GM21367 (cell line): ENCODE measurements at regions not wholly inside any gene's neighbourhood (a gene's known extent, or its start where the extent isn't known, plus 50 kb on each side); places are given as distances from the start of the nearest gene placed in this dataset.

Experiments
- ATAC-seq: cut with Tn5 transposase; IDR thresholded peaks from one replicate; pipeline ENCODE4 v1.9.1; 2021; ENCODE audit not compliant: unreplicated experiment

DNA sequence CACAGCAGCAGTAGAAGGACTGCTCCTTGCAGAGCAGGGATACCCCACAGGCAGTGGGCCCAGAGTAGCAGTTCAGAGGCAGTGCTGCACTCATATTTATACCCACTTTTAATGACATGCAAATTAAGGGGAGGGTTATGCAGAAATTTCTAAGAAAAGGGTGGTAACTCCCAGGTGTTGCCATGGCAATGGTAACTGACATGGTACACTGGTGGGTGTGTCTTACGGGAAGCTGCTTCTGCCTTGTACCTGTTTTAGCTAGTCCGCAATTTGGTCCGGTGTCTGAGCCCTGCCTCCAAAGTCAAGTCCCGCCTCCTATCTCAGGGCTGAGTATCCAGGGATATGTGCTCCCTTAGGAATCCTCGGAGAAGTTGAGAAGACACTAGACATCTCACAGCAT lies 79.2 kb upstream of the UQCRFS1 start:
- no peak for ATAC-seq

DNA sequence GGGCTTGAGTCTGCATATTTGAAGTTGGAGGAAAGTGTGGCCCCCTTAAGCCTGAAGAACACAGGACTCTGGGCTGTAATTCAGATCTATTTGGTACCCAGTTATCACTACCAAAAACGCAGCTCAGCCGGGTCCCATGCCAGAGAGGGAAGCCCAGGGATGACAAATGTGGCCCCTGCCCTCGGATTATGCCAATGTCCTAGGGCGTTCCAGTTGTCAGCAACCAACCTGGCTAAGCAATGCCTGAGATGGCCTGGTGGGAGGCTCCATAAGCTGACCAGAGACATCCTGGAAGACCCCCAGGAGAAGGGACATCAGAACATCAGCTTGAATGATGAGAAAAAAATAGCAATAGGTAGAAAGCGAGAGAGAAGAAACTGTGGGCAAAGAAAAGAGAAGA lies 79.6 kb upstream of the UQCRFS1 start:
- ATAC-seq: no peak

GRCh38 chr19:29293292-29293691 lies 80.3 kb upstream of the UQCRFS1 start:
- no peak for ATAC-seq

DNA sequence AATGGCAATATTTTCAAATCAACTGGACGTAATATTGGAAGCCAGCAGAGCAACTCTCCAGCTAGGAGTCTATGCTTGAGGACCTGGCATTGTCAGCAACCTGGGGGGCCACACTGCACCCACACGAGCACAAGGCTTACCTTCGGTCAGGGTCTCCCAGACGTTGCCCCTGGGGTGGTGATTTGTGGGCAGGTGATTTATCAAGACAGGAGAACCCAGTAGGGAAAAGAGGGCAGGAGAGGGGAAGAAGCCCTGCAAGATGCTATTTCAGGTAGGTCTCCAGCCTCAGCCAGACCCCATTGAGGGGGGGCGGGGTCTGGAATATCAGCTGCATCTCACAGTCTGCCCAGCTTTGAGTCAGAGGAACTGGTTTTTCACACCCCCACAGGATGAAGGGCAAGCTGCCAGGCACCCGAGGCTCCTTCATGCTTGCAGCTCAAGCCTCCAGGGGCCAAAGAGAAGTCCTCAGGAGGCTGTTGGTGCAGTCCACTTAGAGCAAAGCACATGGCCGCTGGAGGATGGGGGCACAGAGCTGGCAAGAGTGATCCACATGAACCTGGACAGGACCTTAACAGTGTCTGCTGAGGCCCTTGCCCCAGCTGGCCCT lies 80.9 kb upstream of the UQCRFS1 start:
- no peak for ATAC-seq

DNA sequence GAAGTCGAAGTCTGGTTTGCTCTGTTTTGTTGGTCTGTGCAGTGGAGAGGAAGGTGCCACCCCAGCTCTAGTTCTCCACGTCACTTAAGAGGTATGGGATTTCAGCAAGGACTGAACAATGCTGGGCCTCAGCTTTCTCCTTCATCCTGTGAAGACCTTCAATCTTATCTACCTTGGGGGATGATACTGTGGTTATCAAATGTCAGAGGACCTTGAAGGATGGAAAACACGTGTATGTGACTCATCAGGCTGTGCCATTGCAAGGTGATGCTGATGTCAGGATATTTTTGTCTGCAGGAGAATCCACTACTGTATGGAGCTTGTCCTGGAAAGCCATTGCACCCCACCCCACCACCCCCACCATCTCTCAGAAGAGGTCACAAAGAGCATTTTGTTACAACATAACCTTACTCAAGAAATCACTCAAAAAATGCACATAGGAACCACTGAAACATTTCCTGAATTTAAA lies 81.4 kb upstream of the UQCRFS1 start:
- no peak for ATAC-seq

- no peak for ATAC-seq
These were observed 82.3 kb upstream of the UQCRFS1 start for GRCh38 chr19:29295285-29295684.

GRCh38 chr19:29297381-29297780 lies 84.4 kb upstream of the UQCRFS1 start:
- ATAC-seq: no peak

DNA sequence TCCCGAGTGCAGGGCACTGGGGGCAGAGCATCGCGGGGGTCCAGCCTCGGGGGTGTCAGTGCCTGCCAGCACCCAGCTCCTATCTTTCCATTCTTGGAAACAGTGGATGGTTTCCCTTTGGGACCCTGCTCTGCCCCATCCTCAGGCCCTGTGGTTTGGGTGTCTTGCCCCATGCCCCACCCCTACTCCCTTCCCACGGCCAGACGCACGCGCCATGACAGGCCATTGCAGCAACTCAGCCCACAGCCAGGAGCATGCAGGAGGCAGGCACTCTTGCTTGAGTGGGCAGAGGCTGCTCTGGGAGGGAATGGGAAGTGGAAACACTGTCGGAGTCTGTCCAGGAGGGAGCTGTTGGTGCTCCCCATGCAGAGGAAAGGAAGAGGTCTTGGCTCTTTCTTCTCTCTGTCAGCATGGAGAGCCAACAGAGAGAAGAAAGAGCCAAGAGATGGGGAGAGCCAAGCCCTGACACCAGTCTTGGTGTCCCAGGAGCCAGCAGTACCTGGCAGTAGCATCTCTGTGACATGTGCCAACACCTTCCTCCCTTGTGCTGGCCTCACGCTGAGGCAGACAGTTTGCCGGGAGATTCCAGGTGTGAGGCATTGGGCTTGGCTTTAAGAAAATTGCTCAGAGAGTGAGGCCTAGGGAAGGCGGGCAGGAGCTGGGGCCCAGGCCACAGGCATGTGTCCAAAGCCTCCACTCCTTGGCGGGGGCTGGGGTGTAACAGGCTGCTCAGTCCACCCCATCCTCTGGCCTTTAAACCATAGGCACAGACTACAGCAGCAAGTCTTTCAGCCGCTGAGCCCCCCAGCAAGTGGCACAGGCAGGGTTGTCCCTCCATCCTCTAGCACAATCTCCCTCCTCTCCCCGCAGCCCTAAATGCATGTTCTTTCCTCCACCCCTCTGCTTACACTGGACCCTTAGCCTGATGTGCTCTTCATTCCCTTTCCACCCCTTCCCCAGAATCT lies 86.7 kb upstream of the UQCRFS1 start:
- no peak for ATAC-seq

- no peak for ATAC-seq
These were observed 89.3 kb upstream of the UQCRFS1 start for GRCh38 chr19:29302002-29302928.

- ATAC-seq: no peak
These were observed 90.2 kb upstream of the UQCRFS1 start for GRCh38 chr19:29303069-29303718.

- ATAC-seq: no peak
These were observed 90.8 kb upstream of the UQCRFS1 start for GRCh38 chr19:29303719-29304090.

DNA sequence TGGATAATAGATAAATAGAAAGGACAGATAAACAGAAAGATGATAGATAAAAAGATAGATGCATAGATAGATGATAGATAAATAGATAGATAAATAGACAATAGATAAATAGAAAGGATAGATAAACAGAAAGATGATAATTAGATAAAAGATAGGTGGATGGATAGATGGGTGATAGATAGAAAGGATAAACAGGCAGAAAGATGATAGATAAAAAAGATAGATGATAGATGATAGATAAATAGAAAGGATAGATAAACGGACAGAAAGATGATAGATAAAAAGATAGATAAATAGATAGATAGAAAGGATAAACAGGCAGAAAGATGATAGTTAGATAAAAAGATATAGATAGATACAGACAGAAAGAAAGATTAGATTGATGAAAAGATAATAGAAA lies 92.3 kb upstream of the UQCRFS1 start:
- no peak for ATAC-seq

- no peak for ATAC-seq
These were observed 96.1 kb upstream of the UQCRFS1 start for GRCh38 chr19:29308977-29309590.

GRCh38 chr19:29309637-29310036 lies 96.7 kb upstream of the UQCRFS1 start:
- no peak for ATAC-seq

GRCh38 chr19:29311191-29311790 lies 98.3 kb upstream of the UQCRFS1 start:
- no peak for ATAC-seq

DNA sequence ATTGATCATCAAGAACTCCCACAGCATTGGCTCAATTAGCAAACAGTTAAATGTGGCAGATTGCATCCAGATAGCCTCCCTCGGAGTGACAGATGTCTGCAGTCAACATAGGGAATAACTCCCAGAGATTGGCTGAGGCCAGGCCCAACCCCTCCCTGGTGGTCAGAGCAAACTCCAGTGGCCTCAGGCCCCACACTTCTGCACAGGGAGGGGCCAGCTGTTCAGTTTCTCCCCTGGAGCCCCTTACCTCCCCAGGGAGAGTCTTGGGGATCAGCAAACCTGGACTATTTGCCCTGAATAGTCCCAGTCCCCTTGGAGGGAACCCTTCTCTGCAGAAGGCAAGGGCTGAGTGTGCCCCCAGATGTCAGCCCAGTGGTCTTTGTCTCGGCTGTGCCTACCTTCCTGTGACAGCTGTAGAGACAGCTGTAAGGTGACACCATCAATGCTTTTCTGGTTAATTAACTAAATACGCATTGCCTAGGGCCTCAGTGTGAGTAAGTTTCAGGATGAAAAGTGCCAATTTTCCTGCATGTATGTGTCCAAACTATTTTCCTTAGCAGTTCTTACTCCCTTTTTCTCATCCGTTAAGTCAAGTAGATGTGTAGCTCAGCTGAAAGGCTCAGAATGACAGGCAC lies 102.7 kb upstream of the UQCRFS1 start:
- no peak for ATAC-seq

GRCh38 chr19:29318581-29318980 lies 105.6 kb upstream of the UQCRFS1 start:
- ATAC-seq: no peak

GRCh38 chr19:29320086-29320485 lies 107.1 kb upstream of the UQCRFS1 start:
- no peak for ATAC-seq

DNA sequence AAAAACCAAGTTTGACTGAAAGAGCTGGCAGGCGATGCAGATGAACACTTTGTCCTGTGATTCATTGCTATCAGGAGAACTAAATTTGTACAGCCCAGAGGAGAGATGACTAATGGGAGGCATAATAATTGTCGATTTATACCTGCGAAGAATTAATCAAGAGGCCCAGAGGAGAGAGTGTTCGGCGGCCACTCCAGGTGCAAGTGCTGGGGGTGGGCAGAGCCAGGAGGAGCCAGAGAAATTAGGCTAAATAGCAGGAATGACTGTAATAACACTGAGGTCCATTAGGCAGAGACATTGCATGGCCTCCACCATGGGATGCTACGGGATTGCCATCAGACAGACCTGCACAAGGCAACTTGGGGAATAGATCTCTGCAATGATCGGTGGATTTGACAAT lies 107.7 kb upstream of the UQCRFS1 start:
- ATAC-seq: no peak
